Astrocyte (in vitro differentiated cells and primary cell): ENCODE measurements at regions not wholly inside any gene's neighbourhood (a gene's known extent, or its start where the extent isn't known, plus 50 kb on each side); places are given as distances from the start of the nearest gene placed in this dataset.

ENCODE experiments used
- DNase-seq: peaks from one replicate; pipeline ENCODE4 v3.0.0-alpha.2; 2010; ENCODE audit warnings: low read depth
- FAIRE-seq: peaks from 2 replicates; lab custom pipeline; 2011; peaks lifted over from hg19 to GRCh38; lab: Jason Lieb, UNC
- H2AFZ ChIP-seq: 2 replicates; pipeline ENCODE4 v1.6.0; 2012; ENCODE audit warnings: low read depth, low read length, inconsistent platforms
- H3K27ac ChIP-seq: 2 replicates; pipeline ENCODE4 v1.5.1; 2011; ENCODE audit warnings: low read depth, low read length, inconsistent platforms
- H3K27me3 ChIP-seq: 2 replicates; pipeline ENCODE4 v1.6.0; 2011; ENCODE audit warnings: low read length, inconsistent platforms; ENCODE audit not compliant: insufficient read depth
- H3K36me3 ChIP-seq: 2 replicates; pipeline ENCODE4 v1.5.1; 2011; ENCODE audit warnings: low read length, inconsistent platforms; ENCODE audit not compliant: insufficient read depth
- H3K4me1 ChIP-seq: 2 replicates; pipeline ENCODE4 v1.5.1; 2011; ENCODE audit warnings: low read length, inconsistent platforms; ENCODE audit not compliant: insufficient read depth
- H3K4me2 ChIP-seq: 2 replicates; pipeline ENCODE4 v1.6.0; 2012; ENCODE audit warnings: low read length, inconsistent platforms
- H3K4me3 ChIP-seq: 2 replicates; pipeline ENCODE4 v1.5.1; 2011; ENCODE audit warnings: low read depth, mild to moderate bottlenecking, low read length, inconsistent platforms; ENCODE audit not compliant: insufficient read depth
- H3K79me2 ChIP-seq: 2 replicates; pipeline ENCODE4 v1.6.0; 2012; ENCODE audit warnings: mild to moderate bottlenecking, low read length, inconsistent platforms; ENCODE audit not compliant: insufficient read depth
- H3K9ac ChIP-seq: 2 replicates; pipeline ENCODE4 v1.6.0; 2012; ENCODE audit warnings: mild to moderate bottlenecking, low read length, inconsistent platforms
- H3K9me3 ChIP-seq: 2 replicates; pipeline ENCODE4 v1.5.1; 2012; ENCODE audit warnings: low read depth, mild to moderate bottlenecking, low read length, inconsistent platforms; ENCODE audit not compliant: insufficient read depth
- H4K20me1 ChIP-seq: 2 replicates; pipeline ENCODE4 v1.6.0; 2012; ENCODE audit warnings: low read length, inconsistent platforms; ENCODE audit not compliant: insufficient read depth
- H3K27ac Mint-ChIP-seq: one replicate; pipeline ENCODE4 v1.8.0; 2021; ENCODE audit warnings: mild to moderate bottlenecking, mixed read lengths; ENCODE audit not compliant: unreplicated experiment
- H3K27me3 Mint-ChIP-seq: one replicate; pipeline ENCODE4 v1.8.0; 2021; ENCODE audit warnings: low read depth, mixed read lengths; ENCODE audit not compliant: unreplicated experiment
- H3K36me3 Mint-ChIP-seq: one replicate; pipeline ENCODE4 v1.8.0; 2021; ENCODE audit warnings: low read depth, mixed read lengths; ENCODE audit not compliant: unreplicated experiment
- H3K4me1 Mint-ChIP-seq: one replicate; pipeline ENCODE4 v1.8.0; 2021; ENCODE audit warnings: low read depth, mixed read lengths; ENCODE audit not compliant: unreplicated experiment
- H3K4me3 Mint-ChIP-seq: one replicate; pipeline ENCODE4 v1.8.0; 2021; ENCODE audit warnings: mild to moderate bottlenecking, moderate library complexity, mixed read lengths; ENCODE audit not compliant: unreplicated experiment
- H3K9me3 Mint-ChIP-seq: one replicate; pipeline ENCODE4 v1.8.0; 2021; ENCODE audit warnings: mild to moderate bottlenecking, mixed read lengths; ENCODE audit not compliant: unreplicated experiment
- CTCF ChIP-seq: IDR thresholded peaks from 2 replicates; pipeline ENCODE4 v1.5.1; 2011; ENCODE audit warnings: low read depth, mild to moderate bottlenecking, inconsistent platforms, low read length, moderate library complexity; ENCODE audit not compliant: insufficient read depth
- EZH2 ChIP-seq: IDR thresholded peaks from 2 replicates; pipeline ENCODE4 v1.6.1; 2012; ENCODE audit warnings: mild to moderate bottlenecking, low read length, inconsistent platforms; ENCODE audit not compliant: insufficient read depth

GRCh38 chr18:51266773-51267172, 69.3 kb upstream of the MEX3C start:
- no peaks in the 10 kb centered on the region for H3K4me1 Mint-ChIP-seq
- H3K27ac Mint-ChIP-seq, result no peak overlapping the region
- Histone ChIP-seq H3K79me2 (no peaks in the 10 kb centered on the region), H3K4me2 (no peak overlapping the region), H3K9ac (no peak overlapping the region), H3K4me3 (no peak overlapping the region), H3K36me3 (no peaks in the 10 kb centered on the region), H3K9me3 (no peaks in the 10 kb centered on the region), H2AFZ (no peak overlapping the region), H3K27me3 (no peaks in the 10 kb centered on the region), H4K20me1 (no peaks in the 10 kb centered on the region), H3K27ac (no peak overlapping the region), H3K4me1 (no peaks in the 10 kb centered on the region)
- FAIRE-seq (no peak), DNase-seq (no peak)
- no peak overlapping the region for H3K4me3 Mint-ChIP-seq
- no peak for TF ChIP-seq EZH2
- no peak for TF ChIP-seq CTCF
- H3K36me3 Mint-ChIP-seq, result no peaks in the 10 kb centered on the region
- H3K9me3 Mint-ChIP-seq, result no peaks in the 10 kb centered on the region
- no peaks in the 10 kb centered on the region for H3K27me3 Mint-ChIP-seq

GRCh38 chr18:51273437-51273836, 76.0 kb upstream of the MEX3C start:
- Mint-ChIP-seq H3K4me3 (no peak overlapping the region), H3K36me3 (no peaks in the 10 kb centered on the region), H3K4me1 (peaks cover 12% of the 10 kb centered on the region), H3K27ac (no peak overlapping the region), H3K27me3 (no peaks in the 10 kb centered on the region), H3K9me3 (no peaks in the 10 kb centered on the region)
- FAIRE-seq (no peak), DNase-seq (no peak)
- H2AFZ ChIP-seq, result no peak overlapping the region
- no peak overlapping the region for H3K4me3 ChIP-seq
- no peaks in the 10 kb centered on the region for H4K20me1 ChIP-seq
- no peak overlapping the region for H3K27ac ChIP-seq
- H3K36me3 ChIP-seq, result no peaks in the 10 kb centered on the region
- no peaks in the 10 kb centered on the region for H3K79me2 ChIP-seq
- H3K9me3 ChIP-seq, result no peaks in the 10 kb centered on the region
- H3K27me3 ChIP-seq, result no peaks in the 10 kb centered on the region
- no peak overlapping the region for H3K9ac ChIP-seq
- TF ChIP-seq CTCF, result no peak
- no peak for TF ChIP-seq EZH2
- H3K4me1 ChIP-seq, result no peaks in the 10 kb centered on the region
- no peak overlapping the region for H3K4me2 ChIP-seq

- H3K27me3 Mint-ChIP-seq, result peaks cover 4% of the 10 kb centered on the region
- H3K36me3 Mint-ChIP-seq, result no peaks in the 10 kb centered on the region
- no peak for TF ChIP-seq EZH2
- TF ChIP-seq CTCF, result no peak
- no peaks in the 10 kb centered on the region for H3K36me3 ChIP-seq
- no peaks in the 10 kb centered on the region for H3K27me3 ChIP-seq
- H3K9me3 Mint-ChIP-seq, result no peaks in the 10 kb centered on the region
- no peak overlapping the region for H3K27ac ChIP-seq
- H3K4me2 ChIP-seq, result no peak overlapping the region
- H3K4me3 ChIP-seq, result no peak overlapping the region
- FAIRE-seq (no peak), DNase-seq (no peak)
- peaks cover 12% of the 10 kb centered on the region for H3K4me1 Mint-ChIP-seq
- H3K9me3 ChIP-seq, result no peaks in the 10 kb centered on the region
- H3K27ac Mint-ChIP-seq, result peak overlapping the region; percentile 95
- H3K4me1 ChIP-seq, result no peaks in the 10 kb centered on the region
- H2AFZ ChIP-seq, result no peak overlapping the region
- no peaks in the 10 kb centered on the region for H3K79me2 ChIP-seq
- no peak overlapping the region for H3K4me3 Mint-ChIP-seq
- H4K20me1 ChIP-seq, result no peaks in the 10 kb centered on the region
- H3K9ac ChIP-seq, result no peak overlapping the region
Measured at GRCh38 chr18:51275712-51276476, 78.4 kb upstream of the MEX3C start.
